Daoy (cell line): ENCODE measurements at regions not wholly inside any gene's neighbourhood (a gene's known extent, or its start where the extent isn't known, plus 50 kb on each side); places are given as distances from the start of the nearest gene placed in this dataset.

Source experiments
- DNase-seq: peaks from one replicate; pipeline ENCODE4 v3.0.0-alpha.2; 2015; ENCODE audit warnings: low read depth

DNA sequence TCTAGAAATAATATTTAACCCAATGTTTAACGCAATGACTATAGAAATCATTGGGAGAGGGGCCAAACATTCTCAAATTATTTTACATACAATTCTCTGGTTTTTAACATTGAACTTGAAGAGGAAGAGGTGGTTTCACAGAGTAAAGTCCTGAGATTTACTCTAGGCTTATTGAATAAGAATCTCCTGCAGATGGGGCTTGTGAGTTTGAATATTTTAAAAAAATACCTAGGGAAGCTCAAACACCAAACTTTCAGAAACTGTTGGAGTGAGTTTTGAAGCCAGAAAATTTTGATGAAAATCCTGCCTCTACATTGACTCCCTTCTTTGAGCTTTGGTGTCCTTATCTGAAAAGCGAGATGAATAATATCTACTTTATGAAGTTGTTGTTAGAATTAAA is 906.6 kb downstream of the TUSC7 start:
- no peak for DNase-seq

DNA sequence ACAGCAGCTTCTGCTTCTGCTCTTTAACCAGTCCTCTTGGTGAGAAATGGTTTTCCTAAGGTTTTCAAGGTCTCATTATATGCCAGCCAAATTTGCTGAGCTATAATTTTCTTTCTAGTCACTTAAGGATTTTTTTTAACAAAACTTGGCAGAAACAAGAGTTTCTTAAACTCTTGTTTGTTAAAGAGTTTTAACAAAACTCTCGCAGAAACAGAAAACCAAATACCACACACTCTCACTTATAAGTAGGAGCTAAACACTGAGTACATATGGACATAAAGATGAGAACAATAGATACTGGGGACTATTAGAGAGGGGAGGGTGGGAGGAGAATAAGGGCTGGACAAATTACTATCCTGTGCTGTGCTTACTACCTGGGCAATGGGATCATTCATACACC is 908.3 kb downstream of the TUSC7 start:
- DNase-seq = no peak

DNA sequence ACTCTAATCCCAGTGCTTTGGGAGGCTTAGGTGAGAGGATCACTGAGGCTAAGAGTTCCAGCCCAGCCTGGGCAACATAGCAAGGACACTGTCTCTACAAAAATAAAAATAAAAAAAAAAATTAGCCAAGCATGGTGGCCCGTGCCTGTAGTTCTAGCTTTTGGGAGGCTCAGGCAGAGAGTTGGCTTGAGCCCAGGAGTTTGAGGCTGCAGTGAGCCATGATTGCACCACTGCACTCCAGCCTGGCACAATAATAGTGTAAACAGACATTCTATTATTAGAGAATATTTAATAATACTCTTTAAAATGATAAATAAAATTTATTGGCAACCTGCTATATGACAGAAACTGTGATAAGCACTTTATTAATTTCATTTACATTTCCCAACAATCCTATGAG is 908.9 kb downstream of the TUSC7 start:
- DNase-seq = no peak

DNA sequence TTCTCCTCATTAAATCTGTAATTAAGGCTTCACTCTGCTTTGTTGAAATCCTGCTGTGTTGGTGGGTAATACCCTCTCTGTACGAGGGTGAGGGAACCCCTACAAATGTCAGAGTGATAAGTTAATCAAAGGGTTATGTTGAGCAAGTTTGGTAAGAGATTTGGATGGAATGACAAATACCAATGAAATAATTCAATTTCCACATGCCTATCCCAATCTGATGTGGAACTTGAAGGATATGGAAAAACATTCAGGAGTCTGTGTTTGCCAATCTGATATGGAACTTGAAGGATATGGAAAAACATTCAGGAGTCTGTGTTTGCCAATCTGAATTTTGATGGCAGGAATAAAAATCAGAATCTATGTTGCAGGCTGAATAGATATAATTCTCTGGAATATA is 910.2 kb downstream of the TUSC7 start:
- DNase-seq = no peak

DNA sequence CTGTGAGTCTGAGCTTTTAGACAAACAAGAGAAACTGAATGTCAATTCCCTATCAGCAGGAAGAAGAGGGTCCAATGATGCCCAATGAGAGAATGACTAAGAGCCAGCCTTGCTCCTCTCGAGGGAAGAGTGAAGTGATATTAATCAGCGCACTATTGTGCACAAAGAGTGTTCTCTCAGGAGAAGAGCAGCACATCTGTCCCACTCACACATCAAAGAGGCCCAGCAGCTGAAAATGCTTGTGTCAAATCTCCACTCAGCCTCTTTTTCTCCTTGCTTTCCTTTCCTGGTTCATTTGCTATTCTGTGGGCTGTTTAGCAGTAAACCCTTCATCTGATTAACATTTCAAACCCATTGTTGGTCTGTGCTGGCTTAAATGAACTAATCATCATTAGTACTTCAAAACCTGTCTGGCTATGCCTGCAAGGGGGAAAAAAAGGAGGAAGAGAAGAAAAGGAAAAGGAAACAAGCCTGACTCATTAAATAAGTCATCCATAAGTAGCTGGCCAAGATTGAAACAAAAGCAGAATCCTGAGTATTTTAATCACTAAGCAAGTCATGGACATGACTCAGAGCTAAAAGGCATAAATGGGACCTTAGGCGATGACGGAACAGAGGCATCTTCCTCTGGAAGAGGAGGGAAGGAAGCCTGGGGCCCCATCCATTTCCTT is 912.7 kb downstream of the TUSC7 start:
- peak; percentile 77 for DNase-seq

DNA sequence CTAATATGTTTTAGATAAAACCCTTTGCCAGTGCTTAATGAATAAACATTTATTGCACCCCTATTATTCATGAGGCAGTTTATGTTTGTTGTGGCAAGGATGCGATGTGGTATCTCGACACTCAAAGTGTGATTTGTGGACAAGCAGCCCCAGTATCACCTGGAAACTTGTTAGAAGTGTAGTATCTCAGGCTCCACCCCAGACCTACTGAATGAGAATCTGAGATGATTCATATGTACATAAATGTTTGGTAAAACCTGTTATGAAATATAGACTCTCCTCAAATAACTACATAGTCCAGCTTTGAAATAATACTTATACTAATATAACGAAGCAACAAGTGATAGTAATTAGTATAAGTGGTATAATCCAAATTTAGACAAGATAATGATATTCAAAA is 914.8 kb downstream of the TUSC7 start:
- DNase-seq = no peak

DNA sequence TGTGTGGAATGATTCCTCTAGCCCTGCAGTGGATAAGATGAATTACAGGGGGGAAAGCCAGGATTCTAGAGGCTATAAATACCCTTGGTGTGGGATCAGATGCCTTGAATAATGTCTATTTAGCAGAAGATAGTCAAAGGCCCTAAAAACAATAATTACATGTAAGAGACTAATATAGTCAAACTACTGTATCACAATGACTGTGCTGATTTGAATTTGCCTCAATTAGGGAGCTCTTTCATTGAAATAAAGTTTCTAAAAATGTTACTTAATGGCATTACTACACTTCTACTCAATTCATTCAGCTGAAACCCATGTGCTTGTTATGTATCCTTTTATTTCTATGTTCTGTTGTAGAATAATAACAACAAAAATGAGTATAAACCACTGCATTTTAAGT is 915.6 kb downstream of the TUSC7 start:
- no peak for DNase-seq

DNA sequence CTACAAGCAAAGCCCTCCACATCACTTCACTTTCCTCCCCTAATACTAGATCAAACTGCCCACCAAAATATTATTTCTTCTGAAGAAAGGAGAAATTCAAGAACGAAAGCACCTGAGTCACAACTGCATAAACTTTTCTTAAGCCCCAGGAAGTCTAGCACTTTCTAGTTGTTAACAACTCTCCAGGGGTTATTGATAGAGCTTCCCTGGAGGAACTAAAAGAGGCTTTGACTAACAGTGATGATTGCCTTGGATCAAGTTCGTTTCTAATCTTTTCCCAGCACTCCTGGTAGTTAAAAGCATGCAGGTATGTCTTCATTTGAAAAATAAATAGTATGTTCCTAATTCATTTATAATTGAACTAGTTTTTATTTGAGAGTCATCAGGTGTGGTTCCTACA is 917.0 kb downstream of the TUSC7 start:
- DNase-seq = no peak

DNA sequence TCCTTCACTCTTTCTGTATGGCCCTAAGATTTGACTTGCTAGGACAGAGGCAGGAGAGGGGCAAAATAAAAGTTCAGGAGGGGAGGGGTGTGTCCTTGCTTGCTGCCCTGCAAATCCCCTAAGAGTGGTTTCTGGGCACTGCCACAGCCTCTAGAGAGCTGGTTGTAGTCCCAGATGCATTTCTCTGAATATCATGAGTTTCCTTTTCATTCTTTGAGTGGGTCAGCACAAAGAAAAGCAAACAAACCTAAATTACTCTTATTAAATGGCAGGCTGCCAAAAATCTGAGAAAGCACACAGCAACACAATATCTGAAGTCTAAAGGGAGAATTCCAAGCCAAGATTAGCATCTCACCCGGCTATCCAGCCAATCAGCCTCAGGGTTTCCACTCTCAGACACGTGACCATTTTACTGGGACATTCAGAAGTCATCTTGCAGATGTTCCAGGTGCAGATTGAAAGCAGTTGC is 919.3 kb downstream of the TUSC7 start:
- DNase-seq = peak; percentile 49

DNA sequence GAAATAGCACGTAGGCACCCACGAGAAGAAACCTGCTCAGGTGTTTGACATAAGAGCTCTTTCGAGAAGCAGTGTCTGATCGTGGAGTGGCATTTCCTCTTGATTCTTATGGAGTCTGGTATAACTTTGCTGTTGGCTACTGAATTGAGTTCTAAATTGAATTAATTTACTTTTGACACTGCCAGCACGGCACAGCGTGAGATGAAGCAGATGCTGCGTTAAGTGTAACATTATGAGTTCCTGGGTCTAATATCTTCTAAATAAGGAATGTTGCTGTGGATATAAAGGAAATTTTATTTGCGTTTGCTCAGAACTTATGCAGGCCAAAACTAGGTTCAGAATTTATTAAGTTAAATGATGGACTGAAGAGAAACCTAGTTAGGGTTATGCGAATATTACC is 919.9 kb downstream of the TUSC7 start:
- no peak for DNase-seq

DNA sequence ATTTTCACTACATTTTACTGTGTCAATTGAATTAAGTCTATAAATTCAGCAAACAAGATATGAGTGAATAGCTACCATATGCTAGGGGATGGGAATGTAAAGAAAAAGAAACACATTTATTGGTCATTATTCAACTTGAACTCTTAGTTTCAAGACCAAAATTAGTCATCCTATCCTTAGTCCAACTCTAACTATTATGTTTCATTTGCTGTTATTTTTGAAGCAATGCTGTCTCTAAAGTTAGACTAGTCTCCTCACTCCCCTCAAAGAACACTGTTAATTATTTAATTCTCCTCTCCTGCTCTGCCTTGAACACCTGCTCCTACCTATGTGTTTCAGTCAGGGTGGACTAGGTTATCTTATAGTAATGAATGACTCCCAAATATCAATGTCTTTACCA is 920.9 kb downstream of the TUSC7 start:
- no peak for DNase-seq

DNA sequence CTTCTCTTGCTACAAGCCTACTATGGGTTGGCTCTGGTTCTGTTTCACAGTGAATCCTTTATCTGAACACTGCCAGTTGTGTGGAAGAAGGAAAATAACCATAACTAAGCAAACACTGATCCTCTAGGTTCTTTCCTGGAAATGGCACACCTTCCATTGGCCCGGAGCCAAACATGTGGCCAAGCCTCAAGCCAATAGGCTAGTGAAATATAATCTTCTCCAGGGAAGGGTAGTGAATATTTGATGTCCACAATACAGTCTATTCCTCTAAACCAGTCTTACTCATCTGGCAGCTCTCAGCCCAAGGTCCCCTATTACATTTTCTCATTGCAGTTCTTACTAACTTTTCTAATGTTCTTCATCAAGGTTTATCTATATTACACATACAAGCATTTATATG is 921.3 kb downstream of the TUSC7 start:
- peak; percentile 43 for DNase-seq

DNA sequence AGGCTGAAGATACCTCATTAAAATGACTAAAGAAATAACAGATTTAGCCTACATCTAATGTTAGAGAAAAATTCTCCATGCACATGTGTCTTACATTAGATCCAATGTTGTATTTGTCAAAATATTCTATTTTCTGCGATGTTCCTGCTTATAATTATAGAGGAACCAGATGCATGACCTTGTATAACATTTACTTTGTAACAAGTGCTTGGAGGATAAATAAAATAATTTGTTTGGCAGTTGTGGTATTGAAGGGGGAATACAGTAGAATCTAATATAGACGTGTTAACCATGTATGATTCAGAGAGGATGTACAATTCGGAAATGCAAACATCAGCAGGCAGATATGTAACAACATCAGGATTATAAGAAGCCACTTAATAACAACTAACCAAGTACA is 922.2 kb downstream of the TUSC7 start:
- no peak for DNase-seq

DNA sequence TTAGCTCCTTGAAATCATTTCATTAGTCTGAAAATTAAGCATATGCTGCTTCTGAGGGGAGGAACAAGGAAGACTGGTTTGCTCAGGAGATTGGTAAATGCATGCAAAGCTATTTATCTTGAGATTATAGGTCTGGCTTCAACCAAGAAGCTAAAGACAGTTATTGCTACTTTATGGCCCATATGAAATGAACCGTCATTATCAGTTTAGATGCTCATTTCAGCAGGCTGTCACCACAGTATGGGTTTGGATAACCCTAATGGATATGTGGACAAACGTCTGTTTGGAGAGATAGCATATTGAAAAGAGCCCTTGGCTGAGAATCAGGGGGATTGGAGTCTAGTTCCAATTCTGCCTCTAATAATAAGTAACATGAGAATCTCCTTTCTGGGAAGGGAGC is 922.6 kb downstream of the TUSC7 start:
- DNase-seq = no peak

DNA sequence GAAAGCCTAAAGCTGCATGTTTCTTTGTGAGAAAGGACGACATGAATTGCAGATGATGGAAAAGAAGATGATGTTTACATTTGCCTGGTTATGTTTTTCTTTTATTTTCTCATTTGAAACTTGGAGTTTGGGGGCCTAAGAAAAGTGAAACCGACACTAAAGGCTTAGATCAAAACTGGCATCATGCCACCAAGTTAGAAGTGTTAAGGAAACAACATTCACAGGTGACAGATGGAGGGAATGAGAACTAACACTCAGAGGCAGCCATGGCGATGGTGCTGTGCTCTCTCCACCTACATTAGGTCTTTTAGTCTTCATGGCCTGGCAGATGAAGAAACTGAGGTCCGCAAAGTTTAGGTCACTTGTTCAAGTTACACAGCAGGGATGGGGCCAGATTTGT is 923.6 kb downstream of the TUSC7 start:
- DNase-seq = no peak

DNA sequence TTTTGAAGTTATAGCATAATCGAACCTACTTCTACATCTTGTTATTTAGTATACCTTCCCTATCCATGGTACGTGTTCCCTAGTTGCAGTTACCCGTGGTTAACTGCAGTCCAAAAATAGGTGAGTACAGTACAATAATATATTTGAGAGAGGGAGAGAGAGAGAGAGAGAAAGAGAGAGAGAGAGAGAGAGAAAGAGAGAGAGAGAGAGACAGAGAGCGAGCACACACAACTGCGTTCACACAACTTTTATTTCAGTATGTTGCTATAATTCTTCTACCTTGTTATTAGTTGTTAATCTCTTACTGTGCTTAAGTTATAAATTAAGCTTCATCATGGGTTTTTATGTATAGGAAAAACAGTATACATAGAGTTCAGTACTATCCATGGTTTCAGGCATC is 928.1 kb downstream of the TUSC7 start:
- DNase-seq = no peak

DNA sequence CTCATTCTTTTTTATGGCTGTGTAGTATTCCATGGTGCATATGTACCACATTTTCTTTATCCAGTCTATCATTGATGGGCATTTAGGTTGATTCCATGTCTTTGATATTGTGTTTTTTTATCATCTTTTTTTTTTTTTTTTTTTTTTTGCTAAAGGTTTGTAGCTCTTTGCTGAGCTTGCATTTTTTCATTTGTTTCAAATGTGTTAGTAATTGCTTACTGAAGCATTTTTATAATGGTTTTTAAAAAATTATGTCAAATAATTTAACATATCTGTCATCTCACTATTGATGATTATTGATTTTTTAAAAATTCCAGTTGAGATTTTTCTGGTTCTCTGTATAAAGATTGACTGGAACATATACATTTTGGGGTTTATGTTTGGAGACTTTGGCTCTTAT is 934.6 kb downstream of the TUSC7 start:
- no peak for DNase-seq

DNA sequence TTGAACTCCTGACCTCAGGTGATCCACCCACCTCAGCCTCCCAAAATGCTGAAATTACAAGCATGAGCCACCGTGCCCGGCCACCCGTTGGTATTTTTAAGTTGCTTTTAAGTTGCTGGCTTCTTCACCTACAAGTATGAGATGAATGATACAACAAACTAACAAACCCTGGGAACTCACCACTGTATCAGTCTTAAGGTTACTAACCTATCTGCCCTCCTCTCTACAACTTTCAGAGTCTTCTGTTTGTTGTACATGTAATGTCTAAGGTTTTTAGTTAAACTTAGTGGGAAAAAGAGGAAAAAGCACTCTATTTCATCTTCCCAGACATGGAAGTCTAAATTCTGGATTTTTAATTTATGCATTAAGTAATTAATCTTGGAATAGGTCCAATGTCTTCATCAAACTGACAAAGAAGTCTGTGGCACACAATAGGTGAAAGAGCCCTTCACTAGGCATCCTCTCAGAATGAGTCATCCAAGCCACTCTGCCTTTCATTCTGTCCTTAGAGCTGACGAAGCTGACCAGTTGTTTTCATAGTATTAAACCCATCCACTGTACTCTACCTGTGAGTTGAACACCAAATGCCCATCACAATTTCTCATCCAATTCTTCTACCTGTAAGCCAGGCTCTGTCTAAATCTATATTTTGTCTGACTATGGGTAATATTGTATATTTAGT is 936.1 kb downstream of the TUSC7 start:
- peak; percentile 29 for DNase-seq

DNA sequence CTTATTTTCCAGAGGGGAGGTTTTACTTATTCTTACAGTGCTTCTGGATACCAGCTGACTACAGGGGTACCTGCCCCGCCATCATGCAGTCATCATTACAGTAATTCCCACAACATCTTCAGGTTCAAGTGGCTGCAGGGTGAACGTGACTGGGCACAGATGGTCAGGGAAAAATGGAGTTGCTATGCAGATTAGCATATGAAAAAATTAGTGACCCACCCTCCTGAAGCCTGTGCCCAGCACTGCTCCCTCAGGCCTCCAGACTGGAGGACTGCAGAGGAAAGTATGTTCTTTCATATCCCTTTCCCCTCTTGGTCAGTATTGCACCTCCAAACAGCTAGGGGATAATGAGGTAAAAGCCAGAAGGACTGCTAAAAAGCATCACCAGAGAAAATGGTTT is 937.9 kb downstream of the TUSC7 start:
- DNase-seq = no peak

DNA sequence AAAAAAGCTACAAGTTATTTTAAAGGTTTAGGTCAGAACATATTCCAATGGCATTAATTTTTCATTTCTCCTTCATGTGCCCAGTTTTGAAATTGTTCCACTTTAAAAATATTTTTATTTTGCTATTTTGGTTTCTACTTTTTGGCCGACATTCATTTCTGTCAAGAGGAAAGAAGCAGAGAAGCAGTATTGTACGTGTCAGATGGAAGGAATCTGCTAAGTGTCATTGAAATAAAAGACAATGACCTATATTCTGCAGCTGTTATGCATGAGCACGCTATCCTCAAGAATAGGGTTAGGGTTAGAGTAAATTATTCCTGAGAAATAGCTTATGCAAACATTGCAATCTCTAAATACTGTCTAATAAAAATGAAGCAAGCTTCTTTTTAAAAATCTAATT is 941.7 kb downstream of the TUSC7 start:
- DNase-seq = no peak

DNA sequence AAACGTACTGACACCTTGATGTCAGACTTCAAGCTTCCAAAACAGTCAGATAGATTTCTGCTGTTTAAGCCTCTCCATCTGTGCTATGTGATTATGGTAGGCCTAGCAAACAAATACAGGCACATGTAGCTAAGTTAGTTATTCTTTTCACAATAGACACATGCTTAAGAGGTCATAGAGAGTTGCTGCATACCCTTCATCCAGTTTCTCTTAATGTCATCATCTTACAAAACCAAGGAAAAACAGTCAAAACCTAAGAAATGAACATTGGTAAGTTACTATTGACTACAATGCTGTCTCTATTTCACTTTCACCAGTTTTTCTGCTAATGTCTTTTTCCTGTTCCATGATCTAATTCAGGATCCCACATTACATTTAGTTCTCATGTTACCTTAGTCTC is 946.8 kb downstream of the TUSC7 start:
- no peak for DNase-seq

DNA sequence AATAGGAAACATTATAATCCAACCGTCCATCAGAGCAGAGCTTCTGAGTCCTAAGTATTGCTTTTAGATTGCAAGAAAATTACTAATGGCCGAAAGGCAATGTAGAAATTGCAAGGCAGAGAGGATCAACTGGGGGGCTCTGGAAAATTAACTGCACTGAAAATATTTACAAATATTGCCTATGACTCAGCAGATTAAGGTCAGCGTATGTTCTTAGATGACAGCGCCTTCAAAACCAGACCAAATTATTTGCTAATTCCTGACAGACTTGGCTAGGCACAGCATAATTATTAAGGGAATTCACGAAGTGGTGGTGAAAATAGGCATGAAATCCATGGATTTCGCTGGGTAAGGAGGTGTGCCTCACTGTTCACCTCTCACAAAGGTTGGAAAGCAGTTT is 947.7 kb downstream of the TUSC7 start:
- DNase-seq = no peak

DNA sequence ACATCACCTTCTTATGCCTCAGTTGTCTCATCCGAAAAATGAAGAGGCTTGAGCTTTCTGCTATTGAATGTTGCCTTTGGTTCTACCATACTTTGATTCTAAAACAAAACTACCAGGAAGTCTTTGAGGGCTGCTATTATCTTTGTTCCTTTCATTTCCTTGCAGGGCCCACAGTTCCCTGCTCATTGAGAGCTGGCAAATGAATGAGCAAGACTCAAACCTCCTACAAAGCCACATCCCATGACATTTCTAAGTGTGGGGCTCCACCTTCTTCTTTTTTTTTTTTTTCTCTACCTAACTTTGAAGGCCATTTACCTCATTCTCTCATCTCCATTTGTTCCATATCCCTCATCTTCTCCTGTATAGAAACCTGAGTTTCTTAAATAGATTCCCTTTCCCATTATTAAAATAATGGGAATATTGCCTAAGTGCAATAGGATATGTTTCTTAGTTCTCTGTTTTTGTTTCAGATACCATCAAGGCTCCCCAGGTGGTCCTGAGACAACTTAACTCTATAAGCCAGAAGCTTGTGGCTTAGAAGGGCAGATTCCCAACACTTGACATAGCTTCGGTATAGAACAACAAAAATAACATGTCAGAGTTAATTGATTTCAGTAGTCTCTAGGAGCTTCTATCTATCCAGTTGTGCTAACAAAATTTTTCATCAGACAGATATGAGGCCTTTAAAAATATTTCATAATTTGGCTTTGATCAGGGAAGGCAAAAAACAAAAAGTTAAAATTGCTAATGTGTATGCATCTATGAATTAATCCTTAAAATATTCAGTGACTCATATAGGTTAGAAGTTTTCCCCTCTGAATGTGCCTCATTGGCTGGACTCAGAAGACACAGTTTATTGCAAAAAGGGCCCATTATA is 951.6 kb downstream of the TUSC7 start:
- peak; percentile 71 for DNase-seq
